ENCODE measurements at regions not wholly inside any gene's neighbourhood (a gene's known extent, or its start where the extent isn't known, plus 50 kb on each side); places are given as distances from the start of the nearest gene placed in this dataset.
A peak's percentile ranks its signal among the peaks of the same experiment; 100 is the strongest.

GRCh38 chr11:128212324-128212723 is 375.0 kb downstream of the ETS1 start:
- ATAC-seq = no peak
- Histone ChIP-seq H3K27ac (no peak overlapping the region), H3K9me3 (no peaks in the 10 kb centered on the region), H3K36me3 (no peaks in the 10 kb centered on the region), H3K27me3 (no peaks in the 10 kb centered on the region), H3K4me1 (peaks cover 15 to 27% of the 10 kb centered on the region in 2 donors), H3K4me3 (no peak overlapping the region)
- no peak for TF ChIP-seq CTCF (IDR thresholded peaks at IDR 0.05)
- intact Hi-C loops (cut with DNase I) = no loop called here
- DNase-seq = no peak

GRCh38 chr11:128210148-128210940 is 377.0 kb downstream of the ETS1 start:
- H3K36me3 ChIP-seq = no peaks in the 10 kb centered on the region
- H3K27ac ChIP-seq = peak overlapping the region; percentile 49 to 57
- H3K4me1 ChIP-seq = peaks cover 15 to 27% of the 10 kb centered on the region in 2 donors
- H3K9me3 ChIP-seq = no peaks in the 10 kb centered on the region
- intact Hi-C loops (cut with DNase I) = no loop called here
- ATAC-seq = peak; percentile 87
- no peak for DNase-seq
- no peaks in the 10 kb centered on the region for H3K27me3 ChIP-seq
- no peak for TF ChIP-seq CTCF (IDR thresholded peaks at IDR 0.05)
- H3K4me3 ChIP-seq = no peak overlapping the region

GRCh38 chr11:128209138-128209435 is 378.3 kb downstream of the ETS1 start:
- peaks cover 15 to 27% of the 10 kb centered on the region in 2 donors for H3K4me1 ChIP-seq
- DNase-seq = no peak
- no peaks in the 10 kb centered on the region for H3K27me3 ChIP-seq
- H3K27ac ChIP-seq = peak overlapping the region; percentile 29 to 57
- intact Hi-C loops (cut with DNase I) = no loop called here
- H3K9me3 ChIP-seq = no peaks in the 10 kb centered on the region
- no peak overlapping the region for H3K4me3 ChIP-seq
- no peak for TF ChIP-seq CTCF (IDR thresholded peaks at IDR 0.05)
- no peaks in the 10 kb centered on the region for H3K36me3 ChIP-seq
- no peak for ATAC-seq

- H3K4me1 ChIP-seq = peaks cover 15 to 27% of the 10 kb centered on the region in 2 donors
- no peak overlapping the region for H3K4me3 ChIP-seq
- no peaks in the 10 kb centered on the region for H3K36me3 ChIP-seq
- H3K27ac ChIP-seq = peak overlapping the region; percentile 29 to 57
- DNase-seq = peak in 3 of 4 donors; percentile 36 to 63 (median 46)
- peak; percentile 54 for ATAC-seq
- intact Hi-C loops (cut with DNase I) = no loop called here
- no peaks in the 10 kb centered on the region for H3K9me3 ChIP-seq
- TF ChIP-seq CTCF (IDR thresholded peaks at IDR 0.05) = no peak
- no peaks in the 10 kb centered on the region for H3K27me3 ChIP-seq
These were observed 378.8 kb downstream of the ETS1 start for GRCh38 chr11:128208329-128209137.

GRCh38 chr11:128207861-128208321 is 379.5 kb downstream of the ETS1 start:
- DNase-seq (no peak), ATAC-seq (peak; percentile 15)
- Histone ChIP-seq H3K27ac (peak overlapping the region; percentile 6 to 57), H3K4me1 (peaks cover 15 to 27% of the 10 kb centered on the region in 2 donors), H3K9me3 (no peaks in the 10 kb centered on the region), H3K36me3 (no peaks in the 10 kb centered on the region), H3K4me3 (no peak overlapping the region), H3K27me3 (no peaks in the 10 kb centered on the region)
- no peak for TF ChIP-seq CTCF (IDR thresholded peaks at IDR 0.05)
- intact Hi-C loops (cut with DNase I) = no loop called here
